Parathyroid adenoma (tissue), 2 donors: ENCODE measurements at regions not wholly inside any gene's neighbourhood (a gene's known extent, or its start where the extent isn't known, plus 50 kb on each side); places are given as distances from the start of the nearest gene placed in this dataset.

Experiments used
- H2AFZ ChIP-seq: fragments of 300-600 bp; sonication (generic); one replicate; pipeline ENCODE4 v1.7.0; 2017; ENCODE audit warnings: antibody characterized with exemption, mild to moderate bottlenecking
- H3K27ac ChIP-seq: fragments of 300-600 bp; sonication (generic); one replicate; pipeline ENCODE4 v1.7.0; 2017
- H3K27me3 ChIP-seq: fragments of 300-600 bp; sonication (generic); one replicate; pipeline ENCODE4 v1.7.0; 2017; ENCODE audit warnings: low read length; ENCODE audit not compliant: control insufficient read depth, insufficient read depth
- H3K36me3 ChIP-seq: fragments of 300-600 bp; sonication (generic); one replicate; pipeline ENCODE4 v1.7.0; 2017; ENCODE audit warnings: low read length; ENCODE audit not compliant: control insufficient read depth, insufficient read depth
- H3K4me1 ChIP-seq: fragments of 300-600 bp; sonication (generic); one replicate; pipeline ENCODE4 v1.7.0; 2017; ENCODE audit warnings: control low read depth
- H3K4me2 ChIP-seq: fragments of 300-600 bp; sonication (generic); one replicate; pipeline ENCODE4 v1.7.0; 2017; ENCODE audit warnings: low read length
- H3K4me3 ChIP-seq: fragments of 300-600 bp; sonication (generic); one replicate; pipeline ENCODE4 v1.7.0; 2017; ENCODE audit warnings: low read depth, low read length
- H3K79me2 ChIP-seq: fragments of 300-600 bp; sonication (generic); one replicate; pipeline ENCODE4 v1.7.0; 2017; ENCODE audit warnings: control low read depth
- H3K9ac ChIP-seq: fragments of 300-600 bp; sonication (generic); one replicate; pipeline ENCODE4 v1.7.0; 2017; ENCODE audit warnings: mild to moderate bottlenecking
- H3K9me3 ChIP-seq: fragments of 300-600 bp; sonication (generic); one replicate; pipeline ENCODE4 v1.7.0; 2017; ENCODE audit warnings: low read length; ENCODE audit not compliant: control insufficient read depth
- CTCF ChIP-seq: fragments of 300-600 bp; sonication (generic); IDR thresholded peaks from one replicate; pipeline ENCODE4 v1.7.0; 2017; ENCODE audit warnings: antibody characterized with exemption, mild to moderate bottlenecking
- donor health status: primary hyperparathyroidism.

- Histone ChIP-seq H3K4me1 (no peaks in the 10 kb centered on the region), H3K36me3 (no peaks in the 10 kb centered on the region), H3K9ac (no peak overlapping the region), H2AFZ (no peak overlapping the region), H3K9me3 (no peaks in the 10 kb centered on the region), H3K79me2 (no peaks in the 10 kb centered on the region), H3K27me3 (no peaks in the 10 kb centered on the region), H3K4me3 (no peak overlapping the region), H3K4me2 (no peak overlapping the region), H3K27ac (no peak overlapping the region)
- TF ChIP-seq CTCF, result no peak
These were observed 895.5 kb downstream of the ROBO2 start for GRCh38 chr3:77935418-77935817.

- Histone ChIP-seq H3K4me1 (no peaks in the 10 kb centered on the region), H3K36me3 (no peaks in the 10 kb centered on the region), H3K9me3 (no peaks in the 10 kb centered on the region), H3K79me2 (no peaks in the 10 kb centered on the region), H3K4me2 (no peak overlapping the region), H3K27ac (no peak overlapping the region), H3K9ac (no peak overlapping the region), H2AFZ (no peak overlapping the region), H3K27me3 (no peaks in the 10 kb centered on the region), H3K4me3 (no peak overlapping the region)
- no peak for TF ChIP-seq CTCF
These were observed 899.8 kb downstream of the ROBO2 start for GRCh38 chr3:77939726-77940125.

DNA sequence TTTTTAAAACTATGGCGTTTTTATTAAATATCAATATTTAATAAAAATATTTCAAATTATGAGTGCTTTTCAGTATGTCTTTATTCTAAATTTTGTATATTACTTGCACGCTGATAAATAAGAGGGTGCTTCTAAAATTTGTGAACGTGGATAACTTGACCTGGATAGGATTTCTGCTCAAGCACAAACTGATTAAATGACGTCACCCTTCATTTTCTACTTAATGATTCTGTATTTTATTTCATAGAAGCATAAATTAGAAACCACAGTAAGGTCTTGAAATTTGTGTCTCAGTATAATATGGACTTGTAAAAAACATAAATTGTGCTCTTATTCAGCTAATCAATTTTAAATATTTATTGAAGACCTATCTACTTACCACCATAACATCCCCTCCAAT, 903.7 kb downstream of the ROBO2 start:
- Histone ChIP-seq H3K27me3 (no peaks in the 10 kb centered on the region), H2AFZ (no peak overlapping the region), H3K79me2 (no peaks in the 10 kb centered on the region), H3K36me3 (no peaks in the 10 kb centered on the region), H3K9me3 (no peaks in the 10 kb centered on the region), H3K27ac (no peak overlapping the region), H3K4me2 (no peak overlapping the region), H3K4me3 (no peak overlapping the region), H3K9ac (no peak overlapping the region), H3K4me1 (no peaks in the 10 kb centered on the region)
- TF ChIP-seq CTCF, result no peak

DNA sequence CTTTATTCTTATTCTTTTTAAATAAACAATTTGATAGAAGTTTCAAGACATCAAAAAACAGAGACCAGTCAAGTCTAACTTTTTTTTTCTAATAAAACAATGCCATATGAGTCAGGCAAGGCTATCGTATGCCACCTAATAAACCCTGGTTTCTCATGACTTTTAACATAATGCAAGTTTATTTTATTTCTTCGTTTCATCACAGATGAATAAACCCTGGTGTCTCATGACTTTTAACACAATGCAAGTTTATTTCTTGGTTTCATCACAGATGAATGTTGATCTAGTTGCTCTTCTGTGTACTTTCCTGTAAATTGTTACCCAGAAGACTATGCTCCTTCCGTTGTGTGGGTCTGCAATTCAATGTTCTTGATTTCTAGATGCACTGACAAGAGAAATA, 905.4 kb downstream of the ROBO2 start:
- Histone ChIP-seq H3K79me2 (no peaks in the 10 kb centered on the region), H3K36me3 (no peaks in the 10 kb centered on the region), H3K4me2 (no peak overlapping the region), H3K27me3 (no peaks in the 10 kb centered on the region), H3K9ac (no peak overlapping the region), H3K4me3 (no peak overlapping the region), H3K4me1 (no peaks in the 10 kb centered on the region), H2AFZ (no peak overlapping the region), H3K9me3 (no peaks in the 10 kb centered on the region), H3K27ac (no peak overlapping the region)
- no peak for TF ChIP-seq CTCF

DNA sequence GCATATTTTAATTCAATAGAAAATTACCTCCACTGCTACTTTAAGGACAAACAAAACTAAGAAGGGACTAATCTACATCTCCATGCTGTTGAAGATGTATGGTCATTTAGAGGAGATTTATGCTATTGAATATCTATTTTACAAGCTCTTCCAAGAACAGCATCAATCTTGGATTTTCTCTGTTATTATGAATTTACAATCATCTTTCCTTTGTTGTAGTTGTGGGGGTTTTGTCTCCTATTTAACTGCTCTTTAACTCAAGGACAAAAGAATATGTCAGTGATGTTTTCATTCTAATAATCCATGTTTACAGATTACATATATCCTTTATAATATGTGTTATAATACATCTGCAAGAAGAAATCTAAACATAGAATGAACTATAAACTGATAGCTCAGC, 907.8 kb downstream of the ROBO2 start:
- Histone ChIP-seq H3K79me2 (no peaks in the 10 kb centered on the region), H3K36me3 (no peaks in the 10 kb centered on the region), H2AFZ (no peak overlapping the region), H3K9me3 (no peaks in the 10 kb centered on the region), H3K4me2 (no peak overlapping the region), H3K27ac (no peak overlapping the region), H3K9ac (no peak overlapping the region), H3K27me3 (no peaks in the 10 kb centered on the region), H3K4me1 (no peaks in the 10 kb centered on the region), H3K4me3 (no peak overlapping the region)
- TF ChIP-seq CTCF, result no peak
